DND-41 (cell line): ENCODE measurements at regions not wholly inside any gene's neighbourhood (a gene's known extent, or its start where the extent isn't known, plus 50 kb on each side); places are given as distances from the start of the nearest gene placed in this dataset.

Experiments used
- EZH2 ChIP-seq: IDR thresholded peaks from 3 replicates; pipeline ENCODE4 v1.6.1; 2012; ENCODE audit warnings: borderline replicate concordance, low read depth, mild to moderate bottlenecking, moderate library complexity, low read length, inconsistent platforms; ENCODE audit not compliant: severe bottlenecking
- TF ChIP-seq, protein P1 (sequence below): IDR thresholded peaks from 2 replicates; pipeline ENCODE4 v1.5.1; 2012; ENCODE audit warnings: borderline replicate concordance, low read length, moderate library complexity, mild to moderate bottlenecking; ENCODE audit not compliant: poor library complexity, severe bottlenecking; ENCODE audit errors: extremely low read depth

DNA sequence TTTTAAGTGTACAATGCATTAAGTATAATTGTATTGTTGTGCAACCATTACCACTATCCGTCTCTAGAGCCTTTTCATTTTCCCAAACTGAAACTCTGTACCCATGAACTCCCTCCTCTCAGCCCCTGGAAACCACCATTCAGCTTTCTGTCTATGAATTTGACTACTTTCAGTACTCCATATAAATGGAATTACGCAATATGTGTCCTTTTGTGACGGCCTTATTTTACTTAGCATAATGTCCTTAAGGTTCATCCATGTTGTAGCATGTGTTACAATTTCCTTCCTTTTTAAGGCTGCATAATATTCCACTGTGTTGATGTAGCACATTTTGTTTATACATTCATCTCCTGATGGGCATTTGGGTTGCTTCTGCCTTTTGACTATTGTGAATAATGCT, 143.6 kb upstream of the KCNG1 start:
- TF ChIP-seq, protein P1, sequence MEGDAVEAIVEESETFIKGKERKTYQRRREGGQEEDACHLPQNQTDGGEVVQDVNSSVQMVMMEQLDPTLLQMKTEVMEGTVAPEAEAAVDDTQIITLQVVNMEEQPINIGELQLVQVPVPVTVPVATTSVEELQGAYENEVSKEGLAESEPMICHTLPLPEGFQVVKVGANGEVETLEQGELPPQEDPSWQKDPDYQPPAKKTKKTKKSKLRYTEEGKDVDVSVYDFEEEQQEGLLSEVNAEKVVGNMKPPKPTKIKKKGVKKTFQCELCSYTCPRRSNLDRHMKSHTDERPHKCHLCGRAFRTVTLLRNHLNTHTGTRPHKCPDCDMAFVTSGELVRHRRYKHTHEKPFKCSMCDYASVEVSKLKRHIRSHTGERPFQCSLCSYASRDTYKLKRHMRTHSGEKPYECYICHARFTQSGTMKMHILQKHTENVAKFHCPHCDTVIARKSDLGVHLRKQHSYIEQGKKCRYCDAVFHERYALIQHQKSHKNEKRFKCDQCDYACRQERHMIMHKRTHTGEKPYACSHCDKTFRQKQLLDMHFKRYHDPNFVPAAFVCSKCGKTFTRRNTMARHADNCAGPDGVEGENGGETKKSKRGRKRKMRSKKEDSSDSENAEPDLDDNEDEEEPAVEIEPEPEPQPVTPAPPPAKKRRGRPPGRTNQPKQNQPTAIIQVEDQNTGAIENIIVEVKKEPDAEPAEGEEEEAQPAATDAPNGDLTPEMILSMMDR = no peak
- no peak for TF ChIP-seq EZH2
